GM19324 (cell line): ENCODE measurements at regions not wholly inside any gene's neighbourhood (a gene's known extent, or its start where the extent isn't known, plus 50 kb on each side); places are given as distances from the start of the nearest gene placed in this dataset.
"Not testable (repeated sequence)": the region's sequence is repeated elsewhere in the genome, so short reads cannot be mapped to it uniquely, and the experiment has no call there.

Experiments used
- ATAC-seq: cut with Tn5 transposase; IDR thresholded peaks from one replicate; pipeline ENCODE4 v1.9.1; 2021; ENCODE audit warnings: mild to moderate bottlenecking, moderate library complexity; ENCODE audit not compliant: unreplicated experiment, low FRiP score

DNA sequence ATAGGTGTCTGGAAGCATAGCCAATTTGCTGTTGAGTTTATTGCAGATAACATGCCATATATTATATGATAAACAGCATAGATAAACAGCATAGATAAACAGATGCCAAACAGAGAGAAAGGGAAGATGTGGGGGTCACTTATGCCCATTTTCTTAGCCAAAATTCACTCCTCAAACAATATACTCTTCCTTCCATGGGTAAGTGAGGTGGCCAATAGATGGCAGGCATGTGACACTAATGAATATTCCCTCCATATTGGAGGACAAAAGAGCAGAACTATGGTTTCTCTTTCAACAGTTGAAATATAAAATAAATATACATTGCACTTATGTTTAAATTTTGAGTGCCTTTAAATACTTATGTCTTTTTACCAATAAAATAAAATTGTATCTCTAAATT lies 1212.8 kb downstream of the REEP3 start:
- ATAC-seq, result no peak

DNA sequence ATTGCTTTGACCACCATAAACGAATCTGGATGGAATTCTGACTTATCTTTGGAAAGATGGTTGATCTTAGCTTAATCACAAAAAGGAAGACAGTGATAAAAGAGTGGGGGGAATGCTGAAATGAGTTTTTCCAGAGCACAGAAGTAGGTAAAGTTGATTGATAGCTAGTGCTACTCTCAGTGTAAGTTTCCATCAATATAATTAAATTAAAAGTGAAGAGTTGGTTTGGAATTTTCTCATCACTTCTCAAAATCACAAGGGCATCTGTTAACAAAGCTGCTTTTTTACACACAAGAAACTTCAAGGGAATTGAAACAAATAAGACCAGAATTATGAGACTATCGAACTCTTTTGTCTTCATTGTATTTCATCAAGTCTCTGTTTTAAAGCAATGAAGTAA lies 1217.3 kb downstream of the REEP3 start:
- no peak for ATAC-seq

DNA sequence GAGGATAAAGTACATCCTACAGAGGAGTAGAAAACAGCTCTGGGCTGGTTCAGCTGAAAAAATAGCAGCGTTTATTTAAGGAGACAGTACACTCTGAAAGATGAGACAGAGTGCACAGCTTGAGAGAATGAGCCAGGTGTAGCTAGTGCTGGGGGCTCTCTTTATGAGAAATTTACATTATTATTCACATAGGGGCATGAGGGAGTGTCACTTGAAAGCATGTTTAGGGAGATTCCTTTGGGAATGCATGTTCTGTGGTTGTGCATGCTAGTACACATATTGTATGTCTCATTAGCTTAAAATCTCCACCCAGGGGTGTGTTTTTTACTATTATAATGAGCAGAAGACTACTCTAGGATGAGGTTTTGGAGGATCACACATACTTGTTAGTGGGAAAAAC lies 1224.4 kb downstream of the REEP3 start:
- no peak for ATAC-seq

DNA sequence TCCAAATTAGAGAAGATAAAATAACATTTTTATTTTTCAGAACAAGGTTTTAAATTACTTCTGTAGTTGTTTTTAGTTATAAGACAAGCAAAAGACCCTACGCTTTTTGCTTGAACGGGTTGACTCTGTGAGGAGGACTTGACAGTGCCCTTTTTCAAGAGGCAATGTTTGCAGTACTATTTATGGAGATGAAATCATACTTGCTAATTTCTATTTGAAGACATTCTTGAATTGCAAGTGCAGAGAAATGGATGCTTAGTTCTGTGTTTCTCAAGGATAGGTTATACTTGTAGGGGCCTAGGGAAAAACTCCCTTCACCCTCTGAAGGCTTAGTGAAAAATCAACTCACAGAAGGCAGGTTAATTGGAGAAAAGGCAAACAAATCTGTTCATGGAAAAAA lies 1229.5 kb downstream of the REEP3 start:
- ATAC-seq, result no peak

DNA sequence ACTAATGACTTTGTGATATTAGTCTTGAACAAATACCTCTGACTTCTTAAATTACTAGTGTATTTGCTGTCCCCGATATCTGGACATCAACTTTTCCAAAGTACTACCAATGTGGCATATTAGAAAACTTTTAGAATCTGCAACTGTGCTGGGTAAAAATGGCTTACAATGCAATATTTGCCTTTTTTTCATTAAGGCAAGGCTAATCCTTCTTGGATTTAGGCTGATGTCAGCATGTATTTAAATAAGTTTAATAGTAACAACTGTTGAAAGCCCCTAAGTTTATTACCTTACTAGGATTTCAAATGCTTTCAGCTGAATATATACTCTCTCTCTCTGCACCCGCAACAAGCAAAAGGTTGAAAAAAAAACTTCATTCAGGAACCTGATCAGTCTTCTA lies 1232.3 kb downstream of the REEP3 start:
- ATAC-seq, result no peak

DNA sequence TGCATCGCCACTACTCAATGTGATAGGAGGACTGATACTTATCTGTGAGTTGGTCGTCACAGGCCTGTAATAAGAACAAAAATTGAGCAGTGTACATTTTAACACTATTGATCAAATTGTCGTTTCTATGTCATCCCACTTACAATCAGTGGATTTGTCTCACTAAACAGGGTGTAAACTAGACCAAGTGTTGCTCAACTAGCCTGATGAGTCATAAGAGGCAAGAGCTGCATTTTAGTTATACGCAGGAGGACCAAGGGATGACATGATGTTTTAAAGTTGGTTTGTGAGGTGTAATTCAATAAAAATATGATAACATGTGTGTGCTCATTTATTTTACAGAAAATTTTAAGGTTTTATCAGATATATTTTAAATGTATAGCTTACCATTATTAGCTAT lies 1239.2 kb downstream of the REEP3 start:
- no peak for ATAC-seq

DNA sequence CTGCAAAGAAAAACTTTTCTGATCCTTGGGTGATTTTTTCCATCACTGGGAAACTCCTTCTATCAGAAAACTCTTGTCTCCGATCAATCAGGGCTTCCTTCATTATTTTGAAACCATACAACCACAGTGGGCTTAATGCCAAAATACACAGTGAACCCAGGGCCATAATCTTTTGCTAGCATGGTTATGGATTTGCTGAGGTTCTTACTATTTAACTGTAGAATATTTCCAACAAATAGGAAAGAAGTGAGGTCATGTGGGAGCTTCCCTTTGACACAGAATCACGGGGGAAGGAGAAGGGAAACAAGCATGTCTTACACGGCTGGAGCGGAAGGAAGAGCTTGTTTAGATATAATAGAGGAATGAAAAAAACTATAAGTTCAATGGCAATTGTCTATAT lies 1241.7 kb downstream of the REEP3 start:
- no peak for ATAC-seq

DNA sequence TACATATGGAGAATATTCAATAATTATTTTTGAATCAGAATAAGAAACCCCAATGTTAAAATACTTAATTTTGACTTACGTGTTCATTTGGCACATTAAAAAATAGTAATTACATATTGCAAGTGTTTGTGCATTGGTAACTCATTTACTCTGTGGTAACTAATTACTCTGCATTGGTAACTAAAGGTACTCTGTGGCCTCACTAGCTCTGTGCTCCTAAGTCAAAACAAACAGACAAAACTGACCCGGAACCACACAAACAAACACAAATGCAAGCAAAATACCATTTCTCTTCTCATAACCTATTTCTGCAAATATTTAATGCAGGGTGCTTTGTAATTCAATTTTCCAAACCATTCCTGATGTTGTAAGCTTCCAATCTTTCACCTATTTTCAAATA lies 1244.3 kb downstream of the REEP3 start:
- ATAC-seq, result no peak

DNA sequence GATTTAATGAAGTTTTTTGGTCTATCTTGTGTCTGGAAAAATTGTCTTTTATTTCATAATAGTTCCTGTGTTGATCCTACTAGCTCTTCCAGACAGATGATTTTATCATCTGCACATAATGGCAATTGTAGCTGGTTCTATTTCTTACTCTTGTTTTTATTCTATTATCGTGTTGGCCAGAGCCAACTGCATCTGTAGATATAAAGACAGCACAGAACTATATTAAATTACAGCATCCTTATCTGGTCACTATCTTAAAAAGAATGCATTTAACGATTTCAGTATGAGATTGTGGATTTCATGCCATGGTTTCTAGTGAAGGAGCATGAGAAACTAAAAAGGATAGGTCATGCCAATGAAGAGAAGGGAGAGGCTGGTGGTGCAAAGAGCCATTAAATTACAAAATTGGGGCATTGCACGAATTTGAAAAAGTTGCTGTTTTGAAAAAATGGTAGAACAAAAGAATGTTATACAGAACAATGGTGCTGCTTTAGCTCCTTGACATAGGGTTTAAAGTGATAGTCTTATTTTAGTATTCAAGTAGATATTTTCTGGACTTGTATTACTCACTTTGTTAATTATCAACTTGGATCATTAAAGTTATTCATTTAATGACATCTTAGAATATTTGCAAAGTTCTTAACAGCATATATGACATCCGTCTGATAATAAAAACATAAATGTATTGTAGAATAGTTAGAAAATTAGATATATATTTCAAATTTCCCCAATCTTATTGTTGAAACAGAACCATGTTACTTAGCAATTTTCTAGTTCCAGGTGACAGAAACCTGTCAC lies 1250.3 kb downstream of the REEP3 start:
- no peak for ATAC-seq

DNA sequence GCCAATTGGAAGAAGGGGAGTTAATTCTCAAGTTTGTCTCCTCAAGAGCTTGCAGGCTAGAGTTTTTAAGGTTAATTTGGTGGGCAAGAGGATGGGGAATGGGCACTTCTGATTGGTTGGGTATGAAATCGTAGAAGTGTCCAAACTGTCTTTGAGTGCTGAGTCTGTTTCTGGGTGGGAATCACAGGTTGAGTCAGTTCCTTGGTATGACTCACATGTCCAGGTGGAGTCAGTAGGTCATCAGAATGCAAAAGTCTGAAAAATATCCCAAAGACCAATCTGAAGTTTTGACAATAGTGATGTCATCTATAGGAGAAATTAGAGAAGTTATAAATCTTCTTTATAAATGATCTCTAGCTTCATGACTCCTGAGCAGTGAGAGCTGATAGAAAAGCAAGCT lies 1252.2 kb downstream of the REEP3 start:
- ATAC-seq, result no peak

DNA sequence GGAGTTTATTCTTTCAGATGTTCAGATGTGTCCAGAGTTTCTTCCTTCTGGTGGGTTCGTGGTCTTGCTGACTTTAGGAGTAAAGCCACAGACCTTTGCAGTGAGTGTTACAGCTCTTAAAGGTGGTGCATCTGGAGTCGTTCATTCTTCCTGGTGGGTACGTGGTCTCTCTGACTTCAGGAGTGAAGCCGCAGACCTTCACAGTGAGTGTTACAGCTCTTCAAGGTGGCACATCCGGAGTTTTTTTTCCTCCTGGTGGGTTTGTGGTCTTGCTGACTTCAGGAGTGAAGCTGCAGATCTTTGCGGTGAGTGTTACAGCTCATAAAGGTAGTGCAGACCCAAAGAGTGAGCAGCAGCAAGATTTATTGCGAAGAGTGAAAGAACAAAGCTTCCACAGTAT lies 1263.2 kb downstream of the REEP3 start:
- not testable (repeated sequence) for ATAC-seq

DNA sequence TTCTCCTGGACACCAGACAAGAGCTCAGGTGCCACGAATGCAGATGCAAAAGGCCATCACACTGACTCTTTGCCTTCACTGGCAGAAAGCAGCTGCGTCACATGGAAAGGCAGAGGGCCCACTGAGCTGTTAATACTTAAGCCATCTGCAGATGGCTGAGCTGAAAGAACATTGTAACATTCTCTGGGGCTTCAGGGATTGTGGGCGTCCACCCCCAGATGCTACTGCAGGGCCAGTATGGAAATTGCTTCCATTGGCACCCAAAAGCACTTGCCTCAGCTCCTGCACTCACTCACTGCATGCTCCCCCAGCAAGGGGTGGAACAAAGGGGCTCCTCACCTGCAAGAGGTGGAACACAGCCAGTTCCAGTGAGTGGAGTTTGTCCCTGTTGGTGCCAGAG lies 1264.6 kb downstream of the REEP3 start:
- ATAC-seq, result no peak

DNA sequence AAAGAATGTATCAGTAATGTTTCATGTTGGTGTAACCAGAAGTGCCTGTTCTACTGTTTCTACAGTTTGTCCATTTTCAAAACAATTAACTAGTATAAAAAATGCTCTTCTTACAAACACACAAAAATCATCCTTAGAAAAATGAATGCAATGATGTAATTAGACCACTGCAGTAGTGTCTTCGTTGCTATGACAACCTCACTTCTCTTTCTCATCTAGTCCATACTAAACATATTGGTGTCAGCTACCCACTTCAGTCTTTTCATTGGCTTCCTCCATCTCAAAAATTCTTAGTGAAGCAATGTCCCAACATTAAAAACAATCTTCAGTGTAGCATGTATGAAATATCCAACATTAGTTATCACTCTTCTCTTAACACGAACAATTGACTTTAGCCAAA lies 1265.8 kb downstream of the REEP3 start:
- ATAC-seq, result no peak

DNA sequence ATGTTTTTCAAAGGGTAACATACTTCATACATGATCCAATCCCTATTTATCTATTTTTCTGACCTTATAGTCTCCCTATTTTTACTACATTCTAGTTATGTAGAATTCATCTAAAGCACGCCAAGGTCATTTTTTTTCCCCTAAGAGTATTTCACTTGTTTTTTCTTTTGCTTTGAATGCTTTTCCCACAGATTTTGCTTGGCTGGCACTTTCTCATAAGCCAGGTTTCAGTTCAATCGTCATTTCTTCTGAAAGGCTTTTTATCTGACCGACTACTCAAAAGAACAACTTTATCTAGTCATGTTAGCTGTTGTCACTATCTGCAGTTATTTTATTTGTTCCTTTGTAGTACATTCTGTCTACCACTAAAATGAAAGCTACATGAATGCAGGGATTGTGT lies 1274.6 kb downstream of the REEP3 start:
- no peak for ATAC-seq

DNA sequence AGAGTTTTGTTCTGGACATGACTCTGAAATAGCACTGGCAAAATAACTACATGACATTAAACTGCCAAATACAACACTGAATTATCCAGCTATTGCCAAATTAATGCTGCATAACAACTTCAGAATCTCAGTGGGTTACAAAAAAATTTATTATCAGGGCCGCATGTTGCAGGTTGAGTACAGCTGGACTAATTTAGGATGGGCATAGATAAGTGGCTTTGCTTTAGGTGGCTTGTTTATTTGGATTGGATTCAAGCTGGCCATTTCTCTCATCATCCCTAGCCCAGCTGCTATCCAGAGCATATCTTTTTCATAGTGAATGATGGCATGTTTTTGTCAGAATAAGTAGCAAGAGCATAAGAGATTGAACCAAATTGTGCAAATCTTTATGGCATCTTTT lies 1277.1 kb downstream of the REEP3 start:
- no peak for ATAC-seq

DNA sequence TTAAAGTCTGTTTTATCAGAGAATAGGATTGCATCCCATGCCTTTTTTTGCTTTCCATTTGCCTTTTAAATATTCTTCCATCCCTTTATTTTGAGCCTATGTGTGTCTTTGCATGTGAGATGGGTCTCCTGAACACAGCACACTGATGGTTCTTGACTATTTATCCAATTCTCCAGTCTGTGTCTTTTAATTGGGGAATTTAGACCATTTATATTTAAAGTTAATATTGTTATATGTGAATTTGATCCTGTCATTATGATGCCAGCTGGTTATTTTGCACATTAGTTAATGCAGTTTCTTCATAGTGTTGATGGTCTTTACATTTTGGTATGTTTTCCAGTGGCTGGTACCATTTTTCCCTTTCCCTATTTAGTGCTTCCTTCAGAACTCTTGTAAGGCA lies 1287.0 kb downstream of the REEP3 start:
- ATAC-seq, result not testable (repeated sequence)

DNA sequence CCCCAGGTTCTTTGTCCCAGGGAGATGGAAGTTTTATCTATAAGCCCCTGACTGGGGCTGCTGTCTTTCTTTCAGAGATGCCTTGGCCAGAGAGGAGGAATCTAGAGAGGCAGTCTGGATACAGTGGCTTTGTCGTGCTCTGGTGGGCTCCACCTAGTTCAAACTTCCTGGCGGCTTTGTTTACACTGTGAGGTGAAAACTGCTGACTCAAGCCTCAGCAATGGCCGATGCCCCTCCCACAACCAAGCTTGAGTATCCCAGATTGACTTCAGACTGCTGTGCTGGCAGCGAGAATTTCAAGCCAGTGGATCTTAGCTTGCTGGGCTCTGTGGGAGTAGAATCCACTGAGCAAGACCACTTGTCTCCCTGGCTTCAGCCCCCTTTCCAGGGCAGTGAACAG lies 1288.8 kb downstream of the REEP3 start:
- ATAC-seq, result not testable (repeated sequence)

DNA sequence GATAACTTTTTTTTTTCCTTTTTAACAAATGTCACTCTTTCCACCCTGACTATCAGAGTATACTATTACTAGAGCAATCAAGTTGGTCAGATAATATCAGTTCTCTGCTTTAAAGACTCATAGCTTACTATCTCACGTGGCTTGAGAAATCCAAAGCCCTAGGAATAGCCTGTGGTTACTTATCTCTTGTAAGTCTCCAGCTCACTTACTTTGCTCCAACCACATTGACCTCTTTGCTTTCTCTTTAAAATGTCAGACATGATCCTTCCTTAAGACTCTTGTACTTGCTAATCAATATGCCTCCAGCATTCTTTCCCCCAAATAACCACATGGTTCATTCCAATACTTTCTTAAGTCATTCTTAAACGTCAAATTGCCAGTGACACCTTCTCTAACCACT lies 1292.2 kb downstream of the REEP3 start:
- ATAC-seq, result no peak

DNA sequence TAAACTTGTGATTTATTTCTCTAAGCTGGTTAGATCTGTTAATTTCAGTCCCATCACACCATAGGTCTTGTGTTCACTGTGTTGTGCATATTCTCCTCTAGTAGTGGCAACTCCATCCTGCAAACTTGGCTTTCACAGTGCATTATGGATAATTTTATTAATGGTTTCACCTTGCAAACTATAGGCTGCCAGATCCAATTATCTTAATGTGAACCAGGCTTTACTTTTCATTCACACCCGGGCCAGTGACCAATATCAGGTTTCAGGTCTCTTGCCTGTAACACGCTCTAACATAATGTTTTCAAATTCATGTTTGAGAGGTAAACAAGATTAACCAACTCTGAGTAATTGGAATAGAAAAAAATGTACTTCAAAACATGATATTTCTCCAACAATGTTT lies 1293.0 kb downstream of the REEP3 start:
- ATAC-seq, result no peak

DNA sequence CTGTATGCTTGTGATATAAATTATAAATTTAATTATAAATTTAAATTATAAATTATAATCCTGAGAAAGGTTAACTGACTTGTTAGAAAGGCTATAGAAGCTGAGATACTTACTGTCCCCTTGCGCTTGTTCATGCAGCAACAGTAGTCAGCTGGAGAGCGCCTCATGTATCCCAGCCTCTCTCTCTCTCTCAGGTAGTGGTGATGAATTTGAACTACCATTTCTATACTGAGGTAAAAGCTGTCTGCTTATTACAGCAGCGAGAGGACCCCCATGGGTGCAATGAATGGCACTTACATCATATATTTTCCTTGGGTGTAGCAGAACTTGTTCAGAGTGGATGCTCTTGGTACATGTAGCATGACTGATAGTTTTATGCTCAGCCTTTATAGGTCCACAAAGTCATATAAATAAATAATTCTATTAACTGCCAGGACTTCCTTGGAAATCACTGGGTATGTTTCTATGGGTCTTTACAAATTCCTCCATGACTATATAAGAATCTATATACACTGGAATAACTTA lies 1308.7 kb downstream of the REEP3 start:
- ATAC-seq, result no peak

DNA sequence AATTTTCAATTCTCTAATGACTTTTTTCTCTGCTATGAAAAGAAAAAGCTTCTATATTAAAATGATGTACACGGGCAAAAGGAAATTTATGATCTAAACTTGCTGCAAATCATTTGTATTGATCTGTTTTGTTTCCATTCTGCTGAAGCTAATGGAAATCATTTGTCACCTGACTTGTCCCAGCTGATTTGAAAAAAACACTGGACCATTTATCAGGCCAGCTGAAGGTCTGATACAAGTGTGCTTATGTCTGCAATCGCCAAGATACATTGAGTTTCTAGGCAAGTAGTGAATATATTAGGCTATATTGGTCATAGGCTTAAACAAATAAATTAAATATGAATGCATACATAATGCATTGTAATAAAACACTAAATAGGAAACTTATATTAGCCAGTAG lies 1309.7 kb downstream of the REEP3 start:
- ATAC-seq, result no peak

DNA sequence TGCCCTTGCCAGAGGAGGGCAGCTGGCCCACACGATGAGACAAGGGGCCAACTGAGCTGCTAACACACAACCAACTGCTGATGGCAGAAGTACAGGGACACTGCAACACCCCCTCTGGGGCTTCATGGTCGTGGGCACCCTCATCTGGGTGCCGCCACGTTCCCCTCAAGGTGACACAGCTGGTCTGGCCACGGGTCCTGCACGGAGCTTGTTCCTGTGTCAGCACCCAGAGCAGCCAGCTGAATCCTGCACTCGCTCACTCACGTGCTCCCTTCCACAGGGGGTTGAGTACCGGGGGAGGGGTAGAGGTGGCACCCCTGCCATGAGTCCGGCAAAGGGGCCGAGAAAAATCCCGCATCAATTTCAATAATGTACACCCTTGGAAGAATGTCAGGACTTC lies 1319.1 kb downstream of the REEP3 start:
- no peak for ATAC-seq

DNA sequence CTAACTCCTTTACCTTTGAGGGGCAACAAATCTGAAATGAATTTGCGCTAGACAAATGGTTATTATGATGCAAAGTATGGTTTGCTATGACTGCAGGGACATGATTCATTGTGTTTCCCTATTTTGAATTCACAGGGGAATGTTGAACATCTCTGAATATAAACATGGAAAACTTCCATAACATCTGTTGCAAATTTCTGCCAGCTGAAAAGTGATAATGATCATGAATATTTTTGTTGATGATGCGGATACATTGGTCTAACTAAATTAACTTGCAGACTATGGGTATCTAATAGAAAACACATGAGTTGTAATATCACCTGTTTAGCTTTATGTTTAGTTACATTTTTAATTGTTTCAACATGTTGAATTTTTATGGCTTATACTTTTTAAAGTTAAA lies 1325.5 kb downstream of the REEP3 start:
- ATAC-seq, result no peak
